Stimulated activated naive B cell treated with anti-CD40 and anti-IgM and Interleukin-4, amounts not matched to agents 10 μg/mL and 1 μg/mL and 100 μg/mL, for 72 hours (primary cell): ENCODE measurements at regions not wholly inside any gene's neighbourhood (a gene's known extent, or its start where the extent isn't known, plus 50 kb on each side); places are given as distances from the start of the nearest gene placed in this dataset.

Experiments
- ATAC-seq, 2 donors: fragments of 150-1000 bp; cut with Tn5 transposase; replicated peaks; 2 replicates each; pipeline ENCODE4 v1.10.0; 2021; ENCODE audit warnings: moderate library complexity in 1 of 2
- DNase-seq: peaks from one replicate; pipeline ENCODE4 v3.0.0; 2021
- H3K27ac Mint-ChIP-seq: one replicate; pipeline ENCODE4 v1.8.0; 2022; ENCODE audit warnings: mild to moderate bottlenecking, mixed read lengths
- H3K27me3 Mint-ChIP-seq, 2 donors: one replicate each; pipeline ENCODE4 v1.8.0; 2022; ENCODE audit warnings: mixed read lengths in 2 of 2
- H3K36me3 Mint-ChIP-seq, 2 donors: one replicate each; pipeline ENCODE4 v1.8.0; 2022; ENCODE audit warnings: mixed read lengths in 2 of 2, mild to moderate bottlenecking in 1 of 2
- H3K4me1 Mint-ChIP-seq, 2 donors: one replicate each; pipeline ENCODE4 v1.8.0; 2022; ENCODE audit warnings: mixed read lengths in 2 of 2, mild to moderate bottlenecking in 1 of 2
- H3K4me3 Mint-ChIP-seq, 2 donors: one replicate each; pipeline ENCODE4 v1.8.0; 2022; ENCODE audit warnings: mild to moderate bottlenecking in 2 of 2, mixed read lengths in 2 of 2, moderate library complexity in 1 of 2
- H3K9me3 Mint-ChIP-seq, 2 donors: one replicate each; pipeline ENCODE4 v1.8.0; 2022; ENCODE audit warnings: mixed read lengths in 2 of 2, mild to moderate bottlenecking in 1 of 2

GRCh38 chr3:163655021-163655420 lies 1423.3 kb downstream of the SI start:
- no peak for ATAC-seq
- H3K4me1 Mint-ChIP-seq = no peaks in the 10 kb centered on the region
- H3K36me3 Mint-ChIP-seq = no peaks in the 10 kb centered on the region
- no peak overlapping the region for H3K4me3 Mint-ChIP-seq
- DNase-seq = no peak
- peaks cover 8 to 11% of the 10 kb centered on the region in 2 donors for H3K9me3 Mint-ChIP-seq
- H3K27ac Mint-ChIP-seq = no peak overlapping the region
- H3K27me3 Mint-ChIP-seq = no peaks in the 10 kb centered on the region

GRCh38 chr3:163644172-163644571 lies 1434.1 kb downstream of the SI start:
- H3K4me1 Mint-ChIP-seq = no peaks in the 10 kb centered on the region
- no peak for DNase-seq

GRCh38 chr3:163632722-163633121 lies 1445.6 kb downstream of the SI start:
- H3K4me1 Mint-ChIP-seq = no peaks in the 10 kb centered on the region
- no peaks in the 10 kb centered on the region for H3K27me3 Mint-ChIP-seq
- DNase-seq = no peak
- no peak overlapping the region for H3K27ac Mint-ChIP-seq
- H3K36me3 Mint-ChIP-seq = no peaks in the 10 kb centered on the region
- peaks cover 0 to 2% of the 10 kb centered on the region in 2 donors for H3K9me3 Mint-ChIP-seq
- H3K4me3 Mint-ChIP-seq = no peak overlapping the region
- ATAC-seq = no peak

More at GRCh38 chr3:163644172-163644571, 1434.1 kb downstream of the SI start:
- ATAC-seq = no peak
- Mint-ChIP-seq H3K27me3 (no peaks in the 10 kb centered on the region), H3K9me3 (peaks cover 6 to 12% of the 10 kb centered on the region in 2 donors), H3K36me3 (no peaks in the 10 kb centered on the region), H3K4me3 (no peak overlapping the region), H3K27ac (no peak overlapping the region)

- H3K9me3 Mint-ChIP-seq = peaks cover 0 to 3% of the 10 kb centered on the region in 2 donors
- DNase-seq = no peak
- H3K4me3 Mint-ChIP-seq = no peak overlapping the region
- ATAC-seq = no peak
- no peak overlapping the region for H3K27ac Mint-ChIP-seq
- H3K4me1 Mint-ChIP-seq = no peaks in the 10 kb centered on the region
- H3K27me3 Mint-ChIP-seq = no peaks in the 10 kb centered on the region
- H3K36me3 Mint-ChIP-seq = no peaks in the 10 kb centered on the region
Measured at GRCh38 chr3:163626753-163627152, 1451.5 kb downstream of the SI start.

- no peak for ATAC-seq
- Mint-ChIP-seq H3K36me3 (no peaks in the 10 kb centered on the region), H3K9me3 (peaks cover 0 to 2% of the 10 kb centered on the region in 2 donors), H3K27ac (no peak overlapping the region), H3K4me1 (no peaks in the 10 kb centered on the region), H3K4me3 (no peak overlapping the region), H3K27me3 (no peaks in the 10 kb centered on the region)
- no peak for DNase-seq
Measured at GRCh38 chr3:163622384-163622783, 1455.9 kb downstream of the SI start.

- peaks cover 0 to 1% of the 10 kb centered on the region in 2 donors for H3K9me3 Mint-ChIP-seq
- no peaks in the 10 kb centered on the region for H3K27me3 Mint-ChIP-seq
- H3K27ac Mint-ChIP-seq = no peak overlapping the region
- no peaks in the 10 kb centered on the region for H3K36me3 Mint-ChIP-seq
- ATAC-seq (no peak), DNase-seq (no peak)
- no peaks in the 10 kb centered on the region for H3K4me1 Mint-ChIP-seq
- H3K4me3 Mint-ChIP-seq = no peak overlapping the region
Measured at GRCh38 chr3:163614886-163615285, 1463.4 kb downstream of the SI start.

GRCh38 chr3:163605915-163606314 lies 1472.4 kb downstream of the SI start:
- no peaks in the 10 kb centered on the region for H3K4me1 Mint-ChIP-seq
- H3K9me3 Mint-ChIP-seq = no peaks in the 10 kb centered on the region
- H3K4me3 Mint-ChIP-seq = no peak overlapping the region
- ATAC-seq (no peak), DNase-seq (no peak)
- H3K27ac Mint-ChIP-seq = no peak overlapping the region
- H3K36me3 Mint-ChIP-seq = no peaks in the 10 kb centered on the region
- no peaks in the 10 kb centered on the region for H3K27me3 Mint-ChIP-seq

- no peaks in the 10 kb centered on the region for H3K27me3 Mint-ChIP-seq
- H3K4me1 Mint-ChIP-seq = no peaks in the 10 kb centered on the region
- H3K36me3 Mint-ChIP-seq = no peaks in the 10 kb centered on the region
- peaks cover 0 to 3% of the 10 kb centered on the region in 2 donors for H3K9me3 Mint-ChIP-seq
- no peak overlapping the region for H3K4me3 Mint-ChIP-seq
- no peak for ATAC-seq
- no peak overlapping the region for H3K27ac Mint-ChIP-seq
- DNase-seq = no peak
Measured at GRCh38 chr3:163601426-163601825, 1476.9 kb downstream of the SI start.

- Mint-ChIP-seq H3K4me3 (no peak overlapping the region), H3K9me3 (peaks cover 6 to 9% of the 10 kb centered on the region in 2 donors), H3K27me3 (no peaks in the 10 kb centered on the region), H3K4me1 (no peaks in the 10 kb centered on the region), H3K27ac (no peak overlapping the region), H3K36me3 (no peaks in the 10 kb centered on the region)
- no peak for DNase-seq
- no peak for ATAC-seq
Measured at GRCh38 chr3:163587342-163587741, 1491.0 kb downstream of the SI start.

GRCh38 chr3:163582967-163583366 lies 1495.3 kb downstream of the SI start:
- Mint-ChIP-seq H3K4me1 (no peaks in the 10 kb centered on the region), H3K27me3 (no peaks in the 10 kb centered on the region)

GRCh38 chr3:163577271-163577670 lies 1501.0 kb downstream of the SI start:
- Mint-ChIP-seq H3K4me1 (no peaks in the 10 kb centered on the region), H3K27ac (no peak overlapping the region), H3K4me3 (no peak overlapping the region), H3K36me3 (no peaks in the 10 kb centered on the region), H3K27me3 (no peaks in the 10 kb centered on the region), H3K9me3 (peaks cover 2% of the 10 kb centered on the region in 2 donors)
- no peak for DNase-seq
- no peak for ATAC-seq

More at GRCh38 chr3:163582967-163583366, 1495.3 kb downstream of the SI start:
- Mint-ChIP-seq H3K4me3 (no peak overlapping the region), H3K9me3 (peaks cover 6 to 9% of the 10 kb centered on the region in 2 donors), H3K36me3 (no peaks in the 10 kb centered on the region), H3K27ac (no peak overlapping the region)
- ATAC-seq = no peak
- DNase-seq = no peak

- Mint-ChIP-seq H3K4me3 (no peak overlapping the region), H3K4me1 (no peaks in the 10 kb centered on the region), H3K27ac (no peak overlapping the region), H3K27me3 (no peaks in the 10 kb centered on the region), H3K36me3 (no peaks in the 10 kb centered on the region), H3K9me3 (peaks cover 7 to 8% of the 10 kb centered on the region in 2 donors)
- no peak for DNase-seq
- no peak for ATAC-seq
Measured at GRCh38 chr3:163576314-163576713, 1502.0 kb downstream of the SI start.

GRCh38 chr3:163573324-163573723 lies 1505.0 kb downstream of the SI start:
- peaks cover 11 to 15% of the 10 kb centered on the region in 2 donors for H3K9me3 Mint-ChIP-seq
- no peaks in the 10 kb centered on the region for H3K36me3 Mint-ChIP-seq
- no peak for ATAC-seq
- no peak overlapping the region for H3K4me3 Mint-ChIP-seq
- H3K27ac Mint-ChIP-seq = no peak overlapping the region
- H3K4me1 Mint-ChIP-seq = no peaks in the 10 kb centered on the region
- DNase-seq = no peak
- no peaks in the 10 kb centered on the region for H3K27me3 Mint-ChIP-seq

- Mint-ChIP-seq H3K36me3 (no peaks in the 10 kb centered on the region), H3K9me3 (peaks cover 11 to 15% of the 10 kb centered on the region in 2 donors), H3K4me1 (no peaks in the 10 kb centered on the region), H3K27ac (no peak overlapping the region), H3K27me3 (no peaks in the 10 kb centered on the region), H3K4me3 (no peak overlapping the region)
- no peak for DNase-seq
- ATAC-seq = no peak
Measured at GRCh38 chr3:163572856-163573255, 1505.4 kb downstream of the SI start.

GRCh38 chr3:163563485-163563884 lies 1514.8 kb downstream of the SI start:
- ATAC-seq (no peak), DNase-seq (no peak)
- Mint-ChIP-seq H3K4me1 (no peaks in the 10 kb centered on the region), H3K27me3 (no peaks in the 10 kb centered on the region), H3K4me3 (no peak overlapping the region), H3K36me3 (no peaks in the 10 kb centered on the region), H3K9me3 (peaks cover 2 to 4% of the 10 kb centered on the region in 2 donors), H3K27ac (no peak overlapping the region)

- Mint-ChIP-seq H3K9me3 (peaks cover 2 to 4% of the 10 kb centered on the region in 2 donors), H3K27ac (no peak overlapping the region), H3K4me1 (no peaks in the 10 kb centered on the region), H3K4me3 (no peak overlapping the region), H3K27me3 (no peaks in the 10 kb centered on the region), H3K36me3 (no peaks in the 10 kb centered on the region)
- DNase-seq = no peak
- no peak for ATAC-seq
Measured at GRCh38 chr3:163562625-163563024, 1515.7 kb downstream of the SI start.
